PFSK-1 (cell line): ENCODE measurements at regions not wholly inside any gene's neighbourhood (a gene's known extent, or its start where the extent isn't known, plus 50 kb on each side); places are given as distances from the start of the nearest gene placed in this dataset.

Experiments
- FOXP2 ChIP-seq: optimal IDR thresholded peaks from 2 replicates; pipeline ENCODE3; 2011; ENCODE audit warnings: borderline replicate concordance, control low read depth, inconsistent platforms; ENCODE audit not compliant: insufficient read depth; ENCODE audit errors: extremely low read length, extremely low read depth
- POLR2AphosphoS5 ChIP-seq: IDR thresholded peaks from 2 replicates; pipeline ENCODE4 v1.6.1; 2012; ENCODE audit warnings: low read depth, mild to moderate bottlenecking, control low read depth, low read length, moderate library complexity
- SIN3A ChIP-seq: IDR thresholded peaks from 2 replicates; pipeline ENCODE4 v1.6.1; 2012; ENCODE audit warnings: mild to moderate bottlenecking, low read length, moderate library complexity, borderline replicate concordance; ENCODE audit not compliant: insufficient read depth
- TAF1 ChIP-seq: IDR thresholded peaks from 2 replicates; pipeline ENCODE4 v1.6.1; 2012; ENCODE audit warnings: low read length, control low read depth, borderline replicate concordance; ENCODE audit not compliant: insufficient read depth
- TF ChIP-seq, protein P1 (sequence below), 2 experiments: IDR thresholded peaks; 2 replicates each; pipeline versions ENCODE4 v1.6.1 to v1.8.0; 2011 to 2012; ENCODE audit warnings: low read depth in 2 of 2, low read length in 2 of 2, control low read depth in 1 of 2, inconsistent platforms in 1 of 2, mild to moderate bottlenecking in 1 of 2, moderate library complexity in 1 of 2; ENCODE audit not compliant: insufficient read depth in 1 of 2

DNA sequence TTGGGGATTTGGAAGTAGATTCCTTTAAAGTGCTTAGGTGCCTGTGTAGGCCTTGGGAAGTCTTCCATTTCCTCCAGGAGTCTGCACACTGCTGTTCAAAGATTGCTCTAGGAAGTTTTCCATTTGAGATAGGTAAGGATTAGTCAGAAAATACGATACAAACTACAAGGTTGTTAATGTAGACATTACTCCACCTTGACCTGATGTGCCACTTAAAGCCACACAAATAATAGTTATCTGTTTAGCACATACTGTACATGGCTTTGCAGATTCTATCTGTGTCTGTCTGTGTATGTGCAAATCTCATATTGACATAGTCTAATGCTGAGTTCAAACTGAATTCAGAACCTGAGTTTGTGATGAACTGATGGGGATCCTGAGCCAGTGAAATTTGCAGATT is 118.4 kb downstream of the RHOU start:
- TF ChIP-seq SIN3A: no peak
- TF ChIP-seq, protein P1, sequence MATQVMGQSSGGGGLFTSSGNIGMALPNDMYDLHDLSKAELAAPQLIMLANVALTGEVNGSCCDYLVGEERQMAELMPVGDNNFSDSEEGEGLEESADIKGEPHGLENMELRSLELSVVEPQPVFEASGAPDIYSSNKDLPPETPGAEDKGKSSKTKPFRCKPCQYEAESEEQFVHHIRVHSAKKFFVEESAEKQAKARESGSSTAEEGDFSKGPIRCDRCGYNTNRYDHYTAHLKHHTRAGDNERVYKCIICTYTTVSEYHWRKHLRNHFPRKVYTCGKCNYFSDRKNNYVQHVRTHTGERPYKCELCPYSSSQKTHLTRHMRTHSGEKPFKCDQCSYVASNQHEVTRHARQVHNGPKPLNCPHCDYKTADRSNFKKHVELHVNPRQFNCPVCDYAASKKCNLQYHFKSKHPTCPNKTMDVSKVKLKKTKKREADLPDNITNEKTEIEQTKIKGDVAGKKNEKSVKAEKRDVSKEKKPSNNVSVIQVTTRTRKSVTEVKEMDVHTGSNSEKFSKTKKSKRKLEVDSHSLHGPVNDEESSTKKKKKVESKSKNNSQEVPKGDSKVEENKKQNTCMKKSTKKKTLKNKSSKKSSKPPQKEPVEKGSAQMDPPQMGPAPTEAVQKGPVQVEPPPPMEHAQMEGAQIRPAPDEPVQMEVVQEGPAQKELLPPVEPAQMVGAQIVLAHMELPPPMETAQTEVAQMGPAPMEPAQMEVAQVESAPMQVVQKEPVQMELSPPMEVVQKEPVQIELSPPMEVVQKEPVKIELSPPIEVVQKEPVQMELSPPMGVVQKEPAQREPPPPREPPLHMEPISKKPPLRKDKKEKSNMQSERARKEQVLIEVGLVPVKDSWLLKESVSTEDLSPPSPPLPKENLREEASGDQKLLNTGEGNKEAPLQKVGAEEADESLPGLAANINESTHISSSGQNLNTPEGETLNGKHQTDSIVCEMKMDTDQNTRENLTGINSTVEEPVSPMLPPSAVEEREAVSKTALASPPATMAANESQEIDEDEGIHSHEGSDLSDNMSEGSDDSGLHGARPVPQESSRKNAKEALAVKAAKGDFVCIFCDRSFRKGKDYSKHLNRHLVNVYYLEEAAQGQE (IDR thresholded peaks at IDR 0.05; ENCODE audit: insufficient read depth in 1 of 2, low read depth in 2 of 2, low read length in 2 of 2): no peak
- TF ChIP-seq TAF1: no peak
- TF ChIP-seq FOXP2: no peak
- TF ChIP-seq POLR2AphosphoS5: no peak

DNA sequence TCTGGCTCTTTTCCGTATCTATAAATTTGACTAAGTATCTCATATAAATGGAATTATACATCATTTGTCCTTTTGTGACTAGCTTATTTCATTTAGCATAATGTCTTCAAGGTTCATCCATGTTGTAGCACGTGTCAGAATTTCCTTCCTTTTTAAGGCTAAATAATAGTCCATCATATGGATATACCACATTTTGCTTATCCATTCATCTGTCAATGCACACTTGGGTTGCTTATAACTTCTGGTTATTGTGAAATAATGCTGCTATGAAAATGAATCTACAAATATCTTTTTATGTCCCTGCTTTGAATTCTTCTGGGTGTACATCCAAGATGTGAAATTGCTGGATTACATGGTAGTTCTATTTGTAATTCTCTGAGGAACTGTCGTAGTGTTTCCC is 119.6 kb downstream of the RHOU start:
- TF ChIP-seq TAF1 (no peak), POLR2AphosphoS5 (no peak), FOXP2 (no peak), SIN3A (no peak)
- TF ChIP-seq, protein P1 (IDR thresholded peaks at IDR 0.05; ENCODE audit: insufficient read depth in 1 of 2, low read depth in 2 of 2, low read length in 2 of 2): no peak

DNA sequence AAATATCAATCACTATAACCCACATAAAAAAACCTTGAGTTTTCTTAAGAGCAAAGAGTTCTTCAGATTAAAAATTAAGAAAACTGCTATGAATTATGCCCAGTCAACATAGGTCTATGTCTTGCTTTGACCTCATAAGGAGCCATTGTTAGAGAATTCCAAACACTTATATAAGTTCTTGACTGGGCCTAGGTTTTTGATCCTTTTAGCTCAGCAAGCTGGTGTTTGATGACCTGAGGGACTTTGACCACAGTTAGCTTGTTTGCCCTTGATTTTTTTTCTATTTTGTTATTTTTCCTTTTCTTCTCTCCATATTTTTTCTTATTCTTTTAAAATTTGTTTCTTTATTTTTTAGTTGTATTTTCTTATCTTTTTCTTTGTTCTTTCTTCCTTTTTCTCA is 122.3 kb downstream of the RHOU start:
- TF ChIP-seq, protein P1 (IDR thresholded peaks at IDR 0.05; ENCODE audit: insufficient read depth in 1 of 2, low read depth in 2 of 2, low read length in 2 of 2): no peak
- TF ChIP-seq SIN3A: no peak
- TF ChIP-seq TAF1: no peak
- no peak for TF ChIP-seq POLR2AphosphoS5
- no peak for TF ChIP-seq FOXP2

DNA sequence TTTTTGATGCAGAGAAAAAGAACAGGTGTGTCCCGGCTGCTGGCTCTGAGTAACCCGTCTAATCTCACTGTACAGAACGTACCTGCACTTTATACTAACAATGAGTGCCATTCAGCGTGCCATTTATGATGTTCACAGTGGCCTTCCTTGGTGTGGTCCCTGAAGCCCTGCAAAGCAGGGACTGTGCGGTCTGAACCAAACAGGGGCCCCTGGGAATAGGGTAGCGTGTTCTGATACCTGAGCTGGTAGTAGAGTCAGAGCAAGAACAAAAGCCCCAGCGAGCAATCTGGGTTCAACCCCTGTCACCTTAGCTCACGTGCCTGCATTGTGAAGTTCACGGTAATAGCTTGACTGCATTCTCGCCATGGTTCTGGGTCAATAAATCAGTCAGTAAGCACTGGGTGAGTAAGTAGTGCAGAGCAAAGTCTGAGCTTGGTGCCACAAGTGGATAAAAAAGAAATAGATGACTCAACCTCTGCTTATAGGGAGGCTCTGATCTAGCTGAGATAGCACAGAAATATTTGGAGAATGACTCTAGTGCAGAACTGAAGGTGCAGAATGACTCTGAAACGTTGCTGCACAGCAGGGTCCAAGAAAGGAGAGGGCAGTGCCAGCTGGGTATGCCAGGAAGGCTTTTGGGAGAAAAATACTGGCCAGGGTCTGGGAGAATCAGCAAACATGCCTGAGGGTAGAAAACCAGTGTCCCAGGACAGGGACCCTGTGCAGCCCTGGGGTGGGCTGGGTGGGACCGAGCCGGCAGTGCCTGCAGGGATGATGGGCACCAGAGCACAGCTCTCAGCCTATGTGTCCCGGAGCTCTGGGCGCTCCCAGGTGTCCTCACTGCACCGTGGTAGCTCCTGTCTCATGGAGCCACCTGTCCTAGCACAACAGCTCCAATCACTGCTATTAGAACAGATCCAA is 125.9 kb downstream of the RHOU start:
- TF ChIP-seq TAF1 (no peak), SIN3A (no peak), POLR2AphosphoS5 (no peak), FOXP2 (no peak)
- TF ChIP-seq, protein P1 (IDR thresholded peaks at IDR 0.05; ENCODE audit: insufficient read depth in 1 of 2, low read depth in 2 of 2, low read length in 2 of 2): no peak
